GM21381 (cell line): ENCODE measurements at regions not wholly inside any gene's neighbourhood (a gene's known extent, or its start where the extent isn't known, plus 50 kb on each side); places are given as distances from the start of the nearest gene placed in this dataset.

Source experiments
- ATAC-seq: cut with Tn5 transposase; IDR thresholded peaks from one replicate; pipeline ENCODE4 v1.9.1; 2021; ENCODE audit warnings: mild to moderate bottlenecking, moderate library complexity; ENCODE audit not compliant: unreplicated experiment

DNA sequence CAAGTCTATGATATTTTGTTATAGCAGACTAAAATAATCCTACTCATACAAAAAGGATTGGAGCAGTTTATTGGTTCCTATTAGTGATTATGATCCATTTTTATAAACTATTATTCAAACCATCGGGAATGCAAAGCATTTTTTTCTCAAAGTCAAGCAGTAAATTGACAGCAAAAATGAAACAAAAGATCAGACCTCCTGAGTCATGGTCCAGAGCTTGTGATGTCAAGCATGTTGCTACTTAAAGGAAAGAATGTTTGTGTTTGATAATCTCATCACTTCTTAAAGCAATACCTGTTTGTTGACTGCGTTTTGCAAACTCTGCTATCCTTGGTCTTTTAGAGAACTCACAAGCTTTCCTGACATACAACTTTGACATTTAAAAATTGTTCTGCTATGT is 204.4 kb downstream of the SAMD5 start:
- ATAC-seq: no peak

DNA sequence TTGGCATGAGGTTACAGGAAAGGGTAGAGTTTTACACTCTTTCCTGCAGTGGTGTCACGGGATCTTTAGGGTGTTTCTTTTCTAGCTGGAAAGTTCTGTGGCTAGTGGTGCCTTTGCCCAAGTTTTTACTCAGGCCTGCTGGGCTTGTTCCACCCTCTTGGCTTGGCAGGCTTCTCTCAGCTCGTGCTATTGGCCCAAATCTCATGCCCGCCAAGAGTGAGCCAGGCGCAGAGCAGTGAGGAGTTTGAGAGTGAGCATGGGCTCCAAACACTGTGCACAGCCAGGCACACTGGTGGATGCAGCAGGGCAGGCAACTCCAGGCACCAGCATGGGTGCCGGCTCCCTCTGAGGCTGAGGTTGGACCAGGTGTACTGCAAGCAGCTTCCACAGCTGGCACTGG is 206.5 kb downstream of the SAMD5 start:
- no peak for ATAC-seq

DNA sequence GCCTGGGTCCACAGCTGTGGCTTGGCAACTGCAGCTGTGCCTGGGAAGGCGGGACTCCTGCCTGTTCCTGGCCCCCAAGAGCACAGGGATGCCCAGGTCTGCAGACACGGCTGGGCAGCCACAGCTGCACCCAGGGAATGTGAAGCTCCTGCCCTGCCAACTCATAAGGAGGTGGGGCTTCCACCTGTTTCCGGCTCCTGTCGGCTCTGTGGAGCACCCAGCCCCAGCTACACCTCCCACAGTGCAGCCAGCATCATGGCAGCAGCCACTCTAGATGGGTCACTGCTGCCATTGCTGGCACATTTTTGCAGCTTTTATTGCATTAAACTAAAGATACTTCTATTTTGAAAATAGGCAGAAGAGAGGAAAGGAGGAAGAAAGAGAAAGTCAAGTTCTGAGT is 207.9 kb downstream of the SAMD5 start:
- ATAC-seq: no peak

DNA sequence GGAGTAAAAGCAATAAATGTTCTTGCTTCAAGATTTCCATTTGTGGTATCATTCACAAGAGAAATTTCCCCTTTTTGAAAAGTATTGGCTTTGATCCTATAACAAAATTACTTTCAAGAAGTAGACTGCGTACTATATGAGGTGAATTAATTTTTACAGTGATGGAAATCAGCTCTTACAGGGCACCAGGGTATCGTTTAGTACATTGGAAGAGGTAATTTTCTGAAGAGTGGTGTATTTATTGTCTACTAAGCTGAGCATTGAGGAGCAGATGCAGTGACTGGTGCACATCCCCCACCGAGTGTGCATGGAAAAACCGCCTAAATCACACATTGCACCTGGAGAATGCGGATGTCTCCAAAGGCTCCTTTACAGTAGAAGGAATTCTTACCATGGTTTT is 209.5 kb downstream of the SAMD5 start:
- no peak for ATAC-seq

DNA sequence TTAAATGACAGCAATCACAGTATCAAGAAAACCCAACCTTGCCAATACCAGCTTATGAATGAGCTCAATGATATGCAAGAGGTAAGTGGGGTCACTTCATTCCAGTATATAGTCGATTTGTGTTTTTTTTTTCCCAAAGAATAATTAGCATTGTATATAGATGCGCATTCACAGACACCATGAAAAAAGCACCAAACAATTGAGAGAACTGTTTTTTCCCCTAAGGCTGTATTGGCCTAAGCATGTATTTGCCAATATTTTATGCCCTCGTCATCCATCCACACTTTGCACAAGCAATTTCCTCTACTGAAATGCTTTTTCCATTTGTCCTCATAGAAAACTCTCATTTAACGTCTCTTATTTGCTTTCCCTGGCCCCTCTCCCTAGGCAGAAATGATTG is 213.7 kb downstream of the SAMD5 start:
- no peak for ATAC-seq

DNA sequence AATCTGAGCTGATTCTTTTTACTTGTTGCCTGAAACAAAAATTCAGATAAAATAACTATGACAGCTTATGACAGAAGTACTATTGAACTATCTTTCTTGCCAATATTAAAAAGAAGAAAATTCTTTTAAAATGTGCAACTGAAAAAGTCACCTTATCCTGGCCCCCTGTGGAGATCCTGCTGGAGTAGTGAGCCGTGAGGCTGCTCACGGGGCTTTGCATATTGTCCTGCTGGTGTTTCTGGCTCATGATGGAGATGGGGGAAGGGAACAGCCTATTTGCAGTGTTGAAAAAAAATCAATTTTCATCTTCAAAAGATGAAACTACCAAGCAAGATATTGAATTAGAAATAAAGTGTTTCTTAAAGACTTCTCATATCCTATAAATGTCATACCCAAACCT is 216.0 kb downstream of the SAMD5 start:
- ATAC-seq: no peak

DNA sequence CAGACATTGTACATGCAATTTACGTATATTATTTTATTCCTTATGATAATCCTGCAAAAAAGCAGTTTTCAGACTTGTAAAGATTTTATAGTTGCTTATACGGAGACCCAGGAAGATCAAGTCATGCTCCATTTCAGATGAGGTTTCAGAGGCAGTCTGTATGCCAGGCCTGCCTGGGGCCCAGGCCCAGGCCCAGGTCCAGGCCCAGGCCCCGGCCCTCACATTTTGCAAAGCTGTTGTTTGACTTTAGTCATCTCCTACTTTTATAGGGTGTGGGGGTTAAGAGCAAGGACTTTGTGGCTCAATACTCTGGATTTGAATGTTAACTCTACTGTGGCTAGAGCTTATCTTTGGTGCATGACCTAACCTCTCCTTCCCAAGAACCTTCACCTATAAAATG is 217.9 kb downstream of the SAMD5 start:
- no peak for ATAC-seq

DNA sequence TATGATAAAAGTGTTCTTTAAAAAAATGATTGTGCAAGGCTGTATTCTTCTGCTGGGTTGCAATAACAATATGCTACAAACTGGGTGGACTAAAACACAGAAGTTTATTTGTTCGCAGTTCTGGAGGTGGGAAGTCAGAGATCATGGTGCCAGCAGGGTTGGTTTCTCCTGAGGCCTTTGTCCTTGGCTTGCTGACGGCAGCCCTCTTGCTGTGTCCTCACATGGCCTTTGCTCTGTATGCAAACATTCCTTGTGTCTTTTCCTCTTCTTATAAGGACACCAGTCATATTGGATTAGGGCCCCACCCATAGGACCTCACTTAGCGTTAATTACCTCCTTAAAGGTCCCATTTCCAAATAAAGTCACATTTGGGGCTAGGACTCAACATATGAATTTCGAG is 220.4 kb downstream of the SAMD5 start:
- no peak for ATAC-seq

DNA sequence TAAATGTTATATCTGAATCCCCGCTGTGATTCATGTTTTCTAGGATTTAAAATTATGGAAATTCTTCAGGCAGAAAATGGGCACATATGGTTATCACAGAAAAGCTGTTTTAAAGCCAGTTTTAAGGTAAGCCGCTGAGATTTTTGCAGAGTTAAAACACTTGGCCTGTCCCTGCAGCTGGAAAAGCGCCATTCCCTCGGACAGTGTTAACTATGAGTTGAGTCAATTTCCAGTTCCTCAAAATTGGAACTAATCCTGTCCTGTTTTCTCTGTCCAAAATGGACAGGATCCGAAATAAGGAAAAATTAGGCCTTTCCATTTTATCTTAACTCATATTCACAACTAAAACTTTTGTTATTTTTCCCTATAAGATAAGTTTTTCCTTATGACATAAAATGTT is 225.2 kb downstream of the SAMD5 start:
- no peak for ATAC-seq

DNA sequence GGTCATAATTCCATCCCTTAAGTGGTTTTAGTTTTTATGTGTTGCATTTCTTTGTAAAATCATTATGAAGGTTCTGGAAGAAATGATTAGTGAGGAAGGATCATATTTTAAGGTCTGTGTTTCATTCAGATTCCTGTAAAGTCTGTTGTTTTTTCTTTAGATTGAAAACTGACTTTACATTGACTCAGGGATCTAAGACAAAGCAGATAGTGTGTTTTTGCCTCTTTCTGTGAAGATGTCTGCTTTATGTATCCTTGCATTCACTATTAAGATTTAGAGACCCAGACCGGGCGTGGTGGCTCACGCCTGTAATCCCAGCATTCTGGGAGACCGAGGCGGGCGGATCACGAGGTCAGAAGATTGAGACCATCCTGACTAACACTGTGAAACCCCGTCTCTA is 225.7 kb downstream of the SAMD5 start:
- no peak for ATAC-seq

DNA sequence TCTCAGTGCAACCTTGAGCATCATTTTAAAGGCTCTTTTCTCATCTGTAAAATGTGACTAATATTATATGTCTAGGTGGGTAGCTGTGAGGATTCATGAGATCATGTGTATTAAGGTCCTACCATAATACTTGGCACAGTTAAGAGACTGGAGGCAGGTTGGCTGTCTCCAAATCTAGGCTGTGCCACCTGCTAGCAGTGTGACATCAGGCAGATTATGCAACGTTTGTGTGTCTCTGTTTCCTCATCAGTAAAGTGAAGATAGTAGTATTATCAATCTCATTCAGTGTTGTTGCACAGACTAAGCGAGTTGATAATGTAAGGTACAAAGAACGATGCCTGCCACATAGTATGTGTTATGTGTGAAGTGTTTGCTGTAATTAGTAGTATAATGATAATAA is 227.4 kb downstream of the SAMD5 start:
- no peak for ATAC-seq

DNA sequence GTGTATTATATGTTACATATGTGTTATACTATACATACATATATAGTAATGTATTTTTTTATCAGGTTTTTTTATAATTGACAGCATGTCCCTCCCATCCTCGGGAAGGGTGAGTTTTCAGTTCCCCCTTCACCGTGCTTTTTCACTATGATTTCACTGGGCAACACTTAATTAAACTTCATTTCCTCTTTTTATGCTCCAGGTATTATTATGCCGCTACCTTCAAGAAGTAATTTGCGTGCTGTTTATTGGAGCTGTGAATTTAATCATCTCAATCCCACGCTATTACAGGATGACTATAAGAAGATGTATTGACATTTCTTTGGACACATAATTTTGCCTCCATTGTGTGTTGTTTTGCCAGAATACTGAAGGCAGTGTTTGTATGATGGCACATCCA is 228.6 kb downstream of the SAMD5 start:
- no peak for ATAC-seq

DNA sequence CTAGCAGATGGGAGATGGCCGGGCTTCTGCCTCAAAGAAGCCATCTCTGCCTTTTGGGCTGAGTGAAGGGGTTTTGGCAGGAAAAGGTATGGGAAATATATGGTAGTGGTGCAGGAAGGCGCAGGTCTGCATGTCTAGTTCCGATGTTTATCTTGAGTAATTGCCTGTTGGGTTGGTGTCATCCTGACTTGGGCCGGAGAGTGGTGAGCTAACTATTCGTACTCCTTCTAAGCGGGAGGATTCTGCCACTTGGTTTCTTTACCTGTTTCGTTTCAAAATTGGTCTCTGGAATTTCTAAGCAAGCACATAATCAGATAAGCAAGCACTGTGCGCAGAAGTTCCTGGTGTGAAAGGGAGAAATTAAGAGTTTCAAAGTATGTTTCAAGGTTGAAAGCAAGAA is 229.6 kb downstream of the SAMD5 start:
- no peak for ATAC-seq

DNA sequence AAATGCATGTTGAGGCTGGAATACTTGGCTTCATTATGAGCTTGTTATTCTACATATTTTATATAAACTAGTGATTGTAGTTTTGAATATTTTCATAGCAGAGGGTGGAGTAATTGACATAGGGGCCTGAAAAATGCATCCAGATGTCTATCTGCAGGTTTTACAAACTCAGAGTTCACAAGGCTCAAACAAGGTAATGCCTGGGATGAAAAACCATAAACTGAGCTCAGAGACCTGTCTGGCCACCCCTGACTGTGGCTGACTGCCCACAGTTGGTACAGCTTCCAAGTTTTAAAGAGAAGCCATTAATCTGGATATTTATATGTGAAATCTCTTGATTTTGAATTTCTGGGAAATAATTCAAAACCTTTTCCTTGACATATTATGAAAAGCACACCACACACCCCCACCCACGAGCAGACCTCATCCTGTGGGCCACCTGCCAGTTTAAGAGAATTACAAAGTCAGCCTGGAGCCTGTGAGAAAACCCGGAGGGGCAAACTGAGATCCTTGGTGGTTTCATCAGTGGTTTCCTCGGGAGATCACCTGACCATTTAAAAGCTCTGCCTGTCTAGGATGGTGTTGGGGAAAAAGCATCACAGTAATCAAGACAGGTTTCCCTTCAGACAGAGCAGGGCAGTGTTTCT is 230.1 kb downstream of the SAMD5 start:
- ATAC-seq: peak; percentile 49

DNA sequence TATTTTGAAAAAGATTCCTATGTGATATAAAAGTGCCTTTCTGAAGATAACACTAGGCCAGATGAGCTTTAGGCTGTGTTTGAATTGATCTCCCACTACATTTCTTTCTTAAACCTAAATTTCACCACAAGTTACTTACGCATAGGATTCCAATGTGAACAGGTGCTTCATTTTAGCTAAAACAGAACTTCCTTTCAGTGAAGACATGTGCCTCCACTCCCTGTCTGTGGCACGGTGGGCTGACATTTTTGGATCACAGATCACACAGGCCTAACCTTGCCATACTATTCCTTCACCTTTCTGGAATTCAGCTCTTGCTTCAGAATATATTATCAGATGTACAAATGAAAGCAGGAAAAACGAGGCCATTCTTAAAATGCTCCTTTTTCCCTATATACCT is 231.8 kb downstream of the SAMD5 start:
- no peak for ATAC-seq

DNA sequence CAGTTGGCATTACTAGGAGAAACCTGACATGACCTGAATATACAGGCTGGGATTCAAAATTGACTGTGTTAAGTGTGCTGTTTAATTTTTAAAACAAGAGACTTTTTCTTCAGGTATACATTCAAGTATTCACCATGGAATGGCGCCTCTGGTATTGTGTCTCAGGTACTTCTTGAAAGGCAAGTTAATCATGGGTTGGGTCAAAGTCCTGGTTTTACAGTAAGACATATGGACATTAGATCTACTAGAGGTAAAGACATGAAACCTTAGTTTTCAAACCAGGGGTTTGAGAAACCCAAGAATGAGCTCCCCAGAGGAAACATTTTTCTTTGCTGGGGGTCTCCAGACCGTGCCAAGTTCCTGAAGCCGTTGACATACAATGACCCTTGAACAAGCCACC is 232.4 kb downstream of the SAMD5 start:
- ATAC-seq: no peak

DNA sequence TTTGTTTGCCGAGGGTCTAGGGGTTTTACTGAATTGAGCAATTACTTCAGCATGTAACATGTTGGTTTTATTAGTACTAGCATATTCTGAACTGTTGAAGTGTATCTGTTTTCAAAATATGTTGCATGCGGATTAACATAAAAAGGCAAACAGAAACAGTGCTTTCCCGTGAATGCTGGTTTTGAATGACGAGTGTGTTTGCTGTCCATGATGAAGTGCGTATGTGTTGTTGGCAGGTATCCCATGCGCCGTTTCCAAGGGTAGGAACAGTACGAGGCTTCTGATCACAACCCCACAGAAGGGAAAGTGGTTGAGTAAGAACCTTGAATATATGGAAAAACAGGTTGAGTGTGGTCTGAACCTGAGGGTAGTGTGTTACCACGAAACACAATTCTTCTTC is 232.9 kb downstream of the SAMD5 start:
- ATAC-seq: no peak

DNA sequence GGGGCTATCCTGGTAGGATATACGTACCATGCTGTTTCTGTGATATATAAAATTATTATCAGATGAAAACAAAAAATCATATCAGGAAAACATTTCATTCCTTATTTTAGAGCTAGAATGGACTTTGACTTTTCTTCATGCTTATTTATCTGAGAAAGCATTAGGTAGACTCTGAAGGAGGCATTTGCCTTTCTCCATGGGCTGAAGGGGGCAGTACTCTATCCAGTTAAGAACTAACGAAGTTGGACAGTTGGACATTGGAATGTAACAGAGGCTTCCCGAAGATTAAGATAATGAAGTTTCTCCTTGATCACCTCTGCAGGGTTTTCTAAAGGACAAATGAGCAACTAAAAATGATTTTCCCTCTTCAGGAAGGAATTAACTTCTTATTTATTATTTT is 233.9 kb downstream of the SAMD5 start:
- no peak for ATAC-seq

DNA sequence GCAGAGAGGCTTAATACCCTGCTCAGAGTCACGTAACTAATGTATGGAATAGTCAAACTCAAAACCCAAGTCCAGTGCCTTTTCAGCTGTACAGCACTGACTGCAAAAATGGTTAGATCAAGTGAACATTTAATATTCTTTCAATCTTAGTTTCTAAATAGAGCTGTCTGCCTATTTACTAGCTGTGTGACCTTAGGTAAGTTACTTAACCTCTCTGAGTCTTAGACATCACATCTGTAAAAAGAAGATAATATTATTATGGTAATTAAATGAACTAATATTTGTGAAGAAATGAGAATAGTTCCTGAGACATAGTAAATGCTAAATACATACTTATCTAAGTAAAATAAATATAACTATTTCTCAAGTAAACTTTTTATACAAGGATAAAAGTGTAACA is 235.5 kb downstream of the SAMD5 start:
- no peak for ATAC-seq

DNA sequence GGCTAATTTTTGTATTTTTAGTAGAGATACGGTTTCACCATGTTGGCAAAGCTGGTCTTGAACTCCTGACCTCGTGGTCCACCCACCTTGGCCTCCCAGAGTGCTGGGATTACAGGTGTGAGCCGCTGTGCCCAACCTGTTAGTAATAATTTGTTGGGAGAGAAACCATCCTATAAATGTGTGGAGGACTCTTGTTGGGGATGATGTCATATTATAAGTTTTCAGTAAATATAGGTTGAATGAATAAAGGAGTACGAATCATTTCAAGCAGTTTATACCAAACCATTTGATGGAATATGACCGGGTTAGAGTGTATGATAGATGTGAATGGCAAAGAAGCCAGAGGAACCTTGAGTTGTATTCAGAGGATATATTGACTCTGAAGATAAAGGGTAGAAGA is 240.8 kb downstream of the SAMD5 start:
- no peak for ATAC-seq

DNA sequence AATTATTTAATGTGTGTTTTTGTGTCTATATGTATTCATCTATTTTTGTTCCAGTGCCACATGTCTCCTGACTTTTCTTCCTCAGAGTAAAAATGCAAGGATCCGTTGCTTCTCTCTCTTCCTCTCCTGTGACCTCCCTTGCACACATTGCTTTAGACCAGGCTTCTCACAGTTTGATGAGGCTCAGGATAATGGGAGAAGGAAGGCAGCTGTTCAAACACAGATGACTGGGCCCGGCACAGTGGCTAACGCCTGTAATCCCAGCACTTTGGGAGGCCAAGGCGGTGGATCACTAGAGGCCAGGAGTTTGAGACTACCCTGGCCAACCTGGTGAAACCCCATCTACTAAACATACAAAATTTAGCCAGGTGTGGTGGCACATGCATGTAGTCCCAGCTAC is 241.9 kb downstream of the SAMD5 start:
- no peak for ATAC-seq

DNA sequence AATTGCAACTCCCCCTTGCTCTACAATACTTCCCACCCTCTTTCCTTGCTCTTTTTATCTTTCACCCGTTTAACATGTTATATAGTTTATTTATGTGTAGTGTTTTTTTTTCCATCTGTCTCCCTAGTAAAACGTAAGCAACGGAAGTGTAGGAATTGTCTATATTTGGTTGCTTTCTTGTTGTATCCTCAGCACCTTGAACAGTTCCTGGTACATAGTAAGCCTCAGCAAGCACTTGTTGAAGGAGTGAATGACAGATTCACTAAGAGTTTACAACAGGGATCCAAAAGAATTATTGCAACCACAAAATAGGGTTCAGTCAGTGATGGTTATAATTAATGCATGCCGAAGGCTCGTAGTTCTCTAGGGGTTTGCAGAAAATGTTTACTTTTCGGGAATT is 242.7 kb downstream of the SAMD5 start:
- ATAC-seq: no peak

DNA sequence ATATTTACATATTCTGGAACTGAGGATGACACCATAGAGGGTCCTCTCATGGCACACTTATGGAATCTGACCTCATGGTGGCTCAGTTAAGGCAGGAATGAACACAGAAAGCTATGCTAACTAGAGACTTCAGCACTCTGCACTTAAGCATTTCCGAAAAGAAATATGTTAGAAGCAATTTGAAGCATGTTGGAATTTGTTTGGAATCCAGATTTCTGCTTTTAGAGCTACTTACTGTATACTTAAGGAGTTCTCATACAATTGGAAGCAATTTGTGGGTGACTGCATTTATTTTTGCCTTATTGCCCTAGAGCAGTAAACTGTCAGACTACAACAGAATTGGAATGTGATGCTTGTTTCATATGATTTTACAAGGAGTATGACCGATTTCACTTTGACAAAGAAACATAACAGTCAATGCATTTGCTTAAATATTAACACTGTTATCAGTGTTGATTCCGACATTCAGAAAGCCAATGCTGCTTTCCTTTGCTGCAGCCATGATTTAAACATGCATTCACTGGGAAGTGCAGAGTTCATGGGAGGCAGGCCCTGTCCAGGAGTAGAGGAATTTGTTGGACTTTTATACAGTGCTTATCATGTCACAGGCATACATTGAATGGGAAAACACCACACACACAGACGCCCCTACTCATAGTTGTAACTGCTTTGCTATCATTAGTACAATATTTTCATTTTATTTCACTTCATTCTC is 244.4 kb downstream of the SAMD5 start:
- no peak for ATAC-seq
